ENCODE measurements at regions not wholly inside any gene's neighbourhood (a gene's known extent, or its start where the extent isn't known, plus 50 kb on each side); places are given as distances from the start of the nearest gene placed in this dataset.

GRCh38 chr5:89566340-89566739, 683.4 kb upstream of the MEF2C start:
- H3K4me3 ChIP-seq: no peak overlapping the region
- H3K36me3 ChIP-seq: no peaks in the 10 kb centered on the region
- H3K27me3 ChIP-seq: no peaks in the 10 kb centered on the region
- intact Hi-C loops (cut with DNase I): no loop called here
- H3K27ac ChIP-seq: no peak overlapping the region
- no peaks in the 10 kb centered on the region for H3K4me1 ChIP-seq
- TF ChIP-seq CTCF (IDR thresholded peaks at IDR 0.05): no peak
- H3K9me3 ChIP-seq: no peaks in the 10 kb centered on the region
- DNase-seq (ENCODE audit: low spot score in 2 of 2): no peak

- Histone ChIP-seq H3K36me3 (no peaks in the 10 kb centered on the region), H3K4me3 (no peak overlapping the region), H3K4me1 (no peaks in the 10 kb centered on the region), H3K27ac (no peak overlapping the region), H3K9me3 (no peaks in the 10 kb centered on the region), H3K27me3 (no peaks in the 10 kb centered on the region)
- intact Hi-C loops (cut with DNase I): no loop called here
- no peak for TF ChIP-seq CTCF (IDR thresholded peaks at IDR 0.05)
- no peak for DNase-seq (ENCODE audit: low spot score in 2 of 2)
Observed at GRCh38 chr5:89560696-89561095, 677.7 kb upstream of the MEF2C start.

- no peaks in the 10 kb centered on the region for H3K36me3 ChIP-seq
- no peak for TF ChIP-seq CTCF (IDR thresholded peaks at IDR 0.05)
- intact Hi-C loops (cut with DNase I): no loop called here
Observed at GRCh38 chr5:89556215-89556913, 673.4 kb upstream of the MEF2C start.

GRCh38 chr5:89546657-89547056, 663.7 kb upstream of the MEF2C start:
- TF ChIP-seq CTCF (IDR thresholded peaks at IDR 0.05): no peak
- no peak overlapping the region for H3K4me3 ChIP-seq
- H3K4me1 ChIP-seq: peaks cover 0 to 5% of the 10 kb centered on the region in 2 donors
- no peak for DNase-seq (ENCODE audit: low spot score in 2 of 2)
- no peaks in the 10 kb centered on the region for H3K27me3 ChIP-seq
- H3K9me3 ChIP-seq: no peaks in the 10 kb centered on the region
- H3K27ac ChIP-seq: no peak overlapping the region
- H3K36me3 ChIP-seq: no peaks in the 10 kb centered on the region
- intact Hi-C loops (cut with DNase I): no loop called here

More at GRCh38 chr5:89556215-89556913, 673.4 kb upstream of the MEF2C start:
- no peaks in the 10 kb centered on the region for H3K9me3 ChIP-seq
- no peak for DNase-seq (ENCODE audit: low spot score in 2 of 2)
- H3K4me1 ChIP-seq: no peaks in the 10 kb centered on the region
- H3K27ac ChIP-seq: no peak overlapping the region
- H3K27me3 ChIP-seq: no peaks in the 10 kb centered on the region
- H3K4me3 ChIP-seq: no peak overlapping the region

GRCh38 chr5:89545626-89546025, 662.6 kb upstream of the MEF2C start:
- no peak for DNase-seq (ENCODE audit: low spot score in 2 of 2)
- no peaks in the 10 kb centered on the region for H3K9me3 ChIP-seq
- H3K36me3 ChIP-seq: no peaks in the 10 kb centered on the region
- no peak for TF ChIP-seq CTCF (IDR thresholded peaks at IDR 0.05)
- no peaks in the 10 kb centered on the region for H3K27me3 ChIP-seq
- H3K27ac ChIP-seq: no peak overlapping the region
- intact Hi-C loops (cut with DNase I): no loop called here
- H3K4me1 ChIP-seq: peaks cover 0 to 5% of the 10 kb centered on the region in 2 donors
- H3K4me3 ChIP-seq: peak overlapping the region in 1 of 2 donors; percentile 18
